ENCODE measurements at regions not wholly inside any gene's neighbourhood (a gene's known extent, or its start where the extent isn't known, plus 50 kb on each side); places are given as distances from the start of the nearest gene placed in this dataset.

- TF ChIP-seq CTCF (IDR thresholded peaks at IDR 0.05): no peak
- TF ChIP-seq POLR2AphosphoS5 (IDR thresholded peaks at IDR 0.05): no peak
Observed at GRCh38 chrX:122047261-122047660, 999.9 kb downstream of the GLUD2 start.

All from prostate gland (tissue), 2 donors.